ENCODE measurements at regions not wholly inside any gene's neighbourhood (a gene's known extent, or its start where the extent isn't known, plus 50 kb on each side); places are given as distances from the start of the nearest gene placed in this dataset.

DNA sequence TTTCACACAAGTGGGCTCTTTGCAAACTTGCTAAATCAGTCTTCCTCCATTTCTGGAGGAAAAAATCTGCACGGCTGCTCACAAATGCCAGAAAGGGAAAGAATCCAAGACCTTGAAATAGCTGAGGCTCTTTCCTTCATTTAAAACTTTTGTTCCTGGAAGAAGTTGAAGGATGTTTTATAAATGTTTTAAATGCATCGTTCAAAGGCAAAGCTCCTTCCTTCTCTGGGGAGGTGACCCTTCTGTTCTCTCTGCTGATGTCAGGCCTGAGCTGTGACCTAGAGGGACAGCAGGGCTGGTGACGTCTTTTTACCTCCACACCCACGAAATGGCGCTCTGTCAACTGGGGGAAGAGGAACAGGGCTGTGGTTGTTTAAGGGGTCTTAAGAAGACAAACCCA lies 376.4 kb upstream of the ZNF507 start:
- Histone ChIP-seq H3K79me2 (ENCODE audit: low read length) (no peaks in the 10 kb centered on the region), H3K9ac (ENCODE audit: low read length) (no peak overlapping the region), H3K4me3 (ENCODE audit: low read length) (no peak overlapping the region), H3K36me3 (replicated peaks; ENCODE audit: insufficient read depth, low read length) (no peaks in the 10 kb centered on the region), H2AFZ (ENCODE audit: low read length) (no peak overlapping the region), H4K20me1 (ENCODE audit: insufficient read depth, low read length) (no peaks in the 10 kb centered on the region), H3K9me2 (replicated peaks; ENCODE audit: insufficient read depth, low read length) (no peaks in the 10 kb centered on the region), H3K27ac (ENCODE audit: low read length) (no peak overlapping the region), H3K4me1 (ENCODE audit: low read length) (no peaks in the 10 kb centered on the region), H3K9me3 (replicated peaks; ENCODE audit: insufficient read depth, low read length) (no peaks in the 10 kb centered on the region), H3F3A (ENCODE audit: insufficient read depth, low read length) (no peaks in the 10 kb centered on the region), H3K27me3 (replicated peaks; ENCODE audit: insufficient read depth, low read length) (peaks cover 48% of the 10 kb centered on the region), H3K4me2 (ENCODE audit: low read depth, low read length) (no peak overlapping the region)
- TF ChIP-seq, protein P1, sequence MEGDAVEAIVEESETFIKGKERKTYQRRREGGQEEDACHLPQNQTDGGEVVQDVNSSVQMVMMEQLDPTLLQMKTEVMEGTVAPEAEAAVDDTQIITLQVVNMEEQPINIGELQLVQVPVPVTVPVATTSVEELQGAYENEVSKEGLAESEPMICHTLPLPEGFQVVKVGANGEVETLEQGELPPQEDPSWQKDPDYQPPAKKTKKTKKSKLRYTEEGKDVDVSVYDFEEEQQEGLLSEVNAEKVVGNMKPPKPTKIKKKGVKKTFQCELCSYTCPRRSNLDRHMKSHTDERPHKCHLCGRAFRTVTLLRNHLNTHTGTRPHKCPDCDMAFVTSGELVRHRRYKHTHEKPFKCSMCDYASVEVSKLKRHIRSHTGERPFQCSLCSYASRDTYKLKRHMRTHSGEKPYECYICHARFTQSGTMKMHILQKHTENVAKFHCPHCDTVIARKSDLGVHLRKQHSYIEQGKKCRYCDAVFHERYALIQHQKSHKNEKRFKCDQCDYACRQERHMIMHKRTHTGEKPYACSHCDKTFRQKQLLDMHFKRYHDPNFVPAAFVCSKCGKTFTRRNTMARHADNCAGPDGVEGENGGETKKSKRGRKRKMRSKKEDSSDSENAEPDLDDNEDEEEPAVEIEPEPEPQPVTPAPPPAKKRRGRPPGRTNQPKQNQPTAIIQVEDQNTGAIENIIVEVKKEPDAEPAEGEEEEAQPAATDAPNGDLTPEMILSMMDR (IDR thresholded peaks at IDR 0.05; ENCODE audit: low read length), result no peak
- DNase-seq, result no peak

DNA sequence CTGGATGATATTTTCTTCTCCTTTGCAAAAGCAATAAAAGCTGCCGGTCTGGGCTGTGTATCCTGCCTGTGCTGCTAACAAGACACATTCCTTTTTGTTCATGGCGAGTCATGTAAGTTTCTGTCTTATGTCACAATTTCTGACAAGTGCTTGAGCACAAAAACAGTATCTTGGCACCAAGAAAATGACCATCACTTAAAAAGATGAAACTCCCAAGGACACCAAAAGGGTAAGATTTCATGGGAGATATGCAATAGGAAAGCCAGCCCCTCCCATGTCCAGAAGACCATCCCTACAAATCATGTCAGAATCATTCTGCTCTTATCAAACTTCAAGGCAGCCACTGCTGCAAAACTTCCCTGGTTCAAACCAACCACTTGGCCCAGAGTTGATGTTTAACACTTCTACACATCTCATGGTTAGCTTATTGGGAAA lies 375.4 kb upstream of the ZNF507 start:
- Histone ChIP-seq H3K9me2 (replicated peaks; ENCODE audit: insufficient read depth, low read length) (no peaks in the 10 kb centered on the region), H3K9ac (ENCODE audit: low read length) (no peak overlapping the region), H3K27me3 (replicated peaks; ENCODE audit: insufficient read depth, low read length) (peaks cover 48% of the 10 kb centered on the region), H3K27ac (ENCODE audit: low read length) (no peak overlapping the region), H4K20me1 (ENCODE audit: insufficient read depth, low read length) (no peaks in the 10 kb centered on the region), H3F3A (ENCODE audit: insufficient read depth, low read length) (no peaks in the 10 kb centered on the region), H3K4me2 (ENCODE audit: low read depth, low read length) (no peak overlapping the region), H3K9me3 (replicated peaks; ENCODE audit: insufficient read depth, low read length) (no peaks in the 10 kb centered on the region), H3K4me3 (ENCODE audit: low read length) (no peak overlapping the region), H3K79me2 (ENCODE audit: low read length) (no peaks in the 10 kb centered on the region), H2AFZ (ENCODE audit: low read length) (no peak overlapping the region), H3K36me3 (replicated peaks; ENCODE audit: insufficient read depth, low read length) (no peaks in the 10 kb centered on the region), H3K4me1 (ENCODE audit: low read length) (no peaks in the 10 kb centered on the region)
- DNase-seq, result no peak
- TF ChIP-seq, protein P1 (IDR thresholded peaks at IDR 0.05; ENCODE audit: low read length), result no peak
- TF ChIP-seq EZH2phosphoT487 (IDR thresholded peaks at IDR 0.05; ENCODE audit: low read length) (no peak), EZH2 (optimal IDR thresholded peaks at IDR 0.05; ENCODE audit: low read depth, low read length) (no peak)

DNA sequence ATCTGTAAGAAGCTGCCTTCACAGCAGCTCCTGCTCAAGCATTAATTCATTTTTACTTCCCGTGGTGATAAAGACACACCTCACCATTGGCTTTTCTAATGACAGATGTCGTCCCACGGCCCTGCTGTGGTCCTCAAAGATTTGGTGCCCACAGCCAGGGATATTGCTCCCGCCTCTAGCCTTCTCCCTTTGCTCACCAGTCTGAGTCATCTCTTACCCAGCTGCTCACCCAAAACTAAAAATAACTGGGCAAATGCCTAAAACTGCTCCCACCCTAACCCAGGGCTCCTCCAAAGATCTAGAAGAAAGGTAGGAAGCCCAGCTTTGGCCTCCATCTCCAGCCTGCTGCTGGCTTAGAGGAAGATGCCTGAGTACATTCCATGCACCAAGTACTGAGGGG lies 371.1 kb upstream of the ZNF507 start:
- Histone ChIP-seq H3K79me2 (ENCODE audit: low read length) (no peaks in the 10 kb centered on the region), H4K20me1 (ENCODE audit: insufficient read depth, low read length) (no peaks in the 10 kb centered on the region; the same call in 1 of the 2 replicates), H3K4me3 (ENCODE audit: low read length) (no peak overlapping the region), H3K27ac (ENCODE audit: low read length) (no peak overlapping the region), H3K9me3 (replicated peaks; ENCODE audit: insufficient read depth, low read length) (no peaks in the 10 kb centered on the region), H3F3A (ENCODE audit: insufficient read depth, low read length) (no peaks in the 10 kb centered on the region), H3K4me2 (ENCODE audit: low read depth, low read length) (no peak overlapping the region), H2AFZ (ENCODE audit: low read length) (no peak overlapping the region), H3K9me2 (replicated peaks; ENCODE audit: insufficient read depth, low read length) (no peaks in the 10 kb centered on the region), H3K36me3 (replicated peaks; ENCODE audit: insufficient read depth, low read length) (no peaks in the 10 kb centered on the region), H3K27me3 (replicated peaks; ENCODE audit: insufficient read depth, low read length) (peaks cover 29% of the 10 kb centered on the region), H3K9ac (ENCODE audit: low read length) (no peak overlapping the region), H3K4me1 (ENCODE audit: low read length) (no peaks in the 10 kb centered on the region)
- TF ChIP-seq, protein P1 (IDR thresholded peaks at IDR 0.05; ENCODE audit: low read length), result no peak
- TF ChIP-seq EZH2 (optimal IDR thresholded peaks at IDR 0.05; ENCODE audit: low read depth, low read length) (no peak), EZH2phosphoT487 (IDR thresholded peaks at IDR 0.05; ENCODE audit: low read length) (no peak)
- DNase-seq, result no peak

All from MM.1S (cell line).